ENCODE measurements at regions not wholly inside any gene's neighbourhood (a gene's known extent, or its start where the extent isn't known, plus 50 kb on each side); places are given as distances from the start of the nearest gene placed in this dataset.

DNA sequence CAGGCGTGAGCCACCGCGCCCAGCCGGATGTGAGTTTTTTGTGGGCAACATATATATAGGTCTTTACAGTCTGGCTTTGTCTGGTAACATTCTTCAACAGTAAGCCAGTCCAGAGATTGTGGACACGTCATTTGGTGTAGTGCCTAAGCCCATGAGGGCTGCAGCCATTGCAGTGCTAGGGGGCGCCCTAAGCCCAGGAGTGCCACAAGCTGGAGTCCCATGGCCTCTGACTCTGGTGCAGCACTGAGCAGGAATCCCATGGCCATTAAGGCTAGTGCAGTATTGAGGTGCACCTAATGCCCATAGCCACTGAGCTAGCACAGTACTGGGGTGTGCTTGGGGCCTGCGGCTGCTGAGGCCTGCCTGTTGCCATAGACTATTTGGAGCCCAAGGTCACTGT, 136.4 kb upstream of the NDN start:
- 60 to 64% methylated on average over 7 of the region's 7 CpGs for WGBS, 2 donors
- Histone ChIP-seq H3K27ac (ENCODE audit: low read depth in 1 of 2, low read length in 2 of 2) (no peak overlapping the region), H3K9me3 (ENCODE audit: control insufficient read depth, low read length) (no peaks in the 10 kb centered on the region), H3K4me1 (ENCODE audit: control insufficient read depth in 1 of 2, insufficient read depth in 2 of 2, low read length in 2 of 2) (no peaks in the 10 kb centered on the region), H3K36me3 (ENCODE audit: control insufficient read depth in 1 of 2, insufficient read depth in 2 of 2, low read length in 1 of 2) (no peaks in the 10 kb centered on the region), H3K27me3 (ENCODE audit: control insufficient read depth in 1 of 2, insufficient read depth in 2 of 2, low read length in 1 of 2) (no peaks in the 10 kb centered on the region), H3K4me3 (ENCODE audit: low read length in 2 of 2) (no peak overlapping the region)
- DNase-seq (no peak), ATAC-seq (ENCODE audit: low FRiP score) (no peak)
- intact Hi-C loops (cut with DNase I), result no loop called here

DNA sequence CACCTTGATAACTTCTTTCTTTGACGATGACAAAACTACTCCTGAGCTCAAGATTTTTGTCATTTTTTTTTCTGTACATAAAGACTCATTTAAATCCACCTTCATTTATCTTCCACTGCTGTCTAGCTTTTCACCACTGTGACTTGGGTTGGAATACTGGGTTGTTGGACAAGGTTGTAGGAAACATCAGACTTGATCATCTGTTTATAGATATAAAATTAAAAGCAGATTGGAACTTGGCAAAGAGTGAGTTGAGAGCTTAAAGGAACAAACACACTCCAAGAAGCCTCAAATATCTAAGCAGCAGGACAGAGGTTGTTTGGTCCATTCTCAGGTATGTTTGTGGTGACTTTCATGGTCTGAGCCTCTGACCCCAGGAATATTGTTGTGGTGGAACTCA, 141.7 kb upstream of the NDN start:
- Histone ChIP-seq H3K27ac (ENCODE audit: low read depth in 1 of 2, low read length in 2 of 2) (no peak overlapping the region), H3K36me3 (ENCODE audit: control insufficient read depth in 1 of 2, insufficient read depth in 2 of 2, low read length in 1 of 2) (no peaks in the 10 kb centered on the region), H3K9me3 (ENCODE audit: control insufficient read depth, low read length) (no peaks in the 10 kb centered on the region), H3K4me3 (ENCODE audit: low read length in 2 of 2) (no peak overlapping the region), H3K4me1 (ENCODE audit: control insufficient read depth in 1 of 2, insufficient read depth in 2 of 2, low read length in 2 of 2) (no peaks in the 10 kb centered on the region), H3K27me3 (ENCODE audit: control insufficient read depth in 1 of 2, insufficient read depth in 2 of 2, low read length in 1 of 2) (no peaks in the 10 kb centered on the region)
- no peak for DNase-seq
- ATAC-seq (ENCODE audit: low FRiP score), result no peak
- WGBS, 2 donors, result 53 to 56% methylated on average over 1 of the region's 1 CpG
- intact Hi-C loops (cut with DNase I), result no loop called here

DNA sequence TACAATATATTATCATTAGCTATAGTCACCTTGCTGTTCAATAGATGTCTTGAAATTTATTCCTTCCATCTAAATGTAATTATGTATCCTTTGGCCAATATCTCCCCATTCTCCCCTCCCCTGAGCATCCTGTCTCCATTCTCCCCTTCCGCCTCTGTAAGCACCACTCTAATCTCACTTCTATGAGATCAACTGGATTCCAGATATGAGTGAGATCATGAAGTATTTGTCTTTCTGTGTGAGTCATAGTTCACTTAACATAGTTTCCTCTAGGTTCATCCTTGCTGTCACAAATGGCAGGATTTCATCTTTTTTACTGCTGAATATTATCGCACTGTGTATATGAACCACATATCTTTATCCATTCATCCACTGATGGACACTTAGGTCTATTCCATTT, 148.8 kb upstream of the NDN start:
- no peak overlapping the region for H3K27ac ChIP-seq (ENCODE audit: low read depth in 1 of 2, low read length in 2 of 2)
- intact Hi-C loops (cut with DNase I), result no loop called here
- no peaks in the 10 kb centered on the region for H3K4me1 ChIP-seq (ENCODE audit: control insufficient read depth in 1 of 2, insufficient read depth in 2 of 2, low read length in 2 of 2)
- no peaks in the 10 kb centered on the region for H3K36me3 ChIP-seq (ENCODE audit: control insufficient read depth in 1 of 2, insufficient read depth in 2 of 2, low read length in 1 of 2)
- no peak for ATAC-seq (ENCODE audit: low FRiP score)
- H3K9me3 ChIP-seq (ENCODE audit: control insufficient read depth, low read length), result no peaks in the 10 kb centered on the region
- 80 to 81% methylated on average over 2 of the region's 2 CpGs for WGBS, 2 donors
- no peaks in the 10 kb centered on the region for H3K27me3 ChIP-seq (ENCODE audit: control insufficient read depth in 1 of 2, insufficient read depth in 2 of 2, low read length in 1 of 2)
- no peak overlapping the region for H3K4me3 ChIP-seq (ENCODE audit: low read length in 2 of 2)
- DNase-seq, result no peak

DNA sequence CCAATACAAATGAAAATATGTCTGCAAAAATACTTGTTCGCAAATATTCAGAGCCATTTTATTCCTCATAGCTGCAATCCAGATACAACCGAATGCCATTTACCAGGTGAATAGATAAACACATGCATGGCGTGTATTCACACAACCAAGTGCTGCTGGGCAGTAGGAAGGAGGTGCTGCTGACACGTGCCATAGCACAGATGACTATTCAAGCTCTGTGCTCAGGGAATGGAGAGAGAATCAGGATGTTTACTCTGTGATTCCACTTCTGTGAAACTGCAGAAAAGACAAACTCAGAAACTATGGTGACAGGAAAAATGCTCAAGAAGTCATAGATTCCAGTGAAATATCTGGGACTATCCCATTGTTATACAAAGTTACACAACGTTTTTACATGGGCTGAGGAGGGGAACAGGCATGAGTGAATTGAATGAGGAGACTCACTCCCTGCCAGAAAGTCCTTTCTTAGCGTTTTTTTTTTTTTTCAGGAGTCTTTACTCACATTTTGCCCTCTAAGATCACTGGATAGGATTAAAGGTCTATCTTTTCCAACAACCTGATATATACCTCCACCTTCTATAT, 152.9 kb upstream of the NDN start:
- no peak overlapping the region for H3K27ac ChIP-seq (ENCODE audit: low read depth in 1 of 2, low read length in 2 of 2)
- H3K36me3 ChIP-seq (ENCODE audit: control insufficient read depth in 1 of 2, insufficient read depth in 2 of 2, low read length in 1 of 2), result no peaks in the 10 kb centered on the region
- H3K27me3 ChIP-seq (ENCODE audit: control insufficient read depth in 1 of 2, insufficient read depth in 2 of 2, low read length in 1 of 2), result no peaks in the 10 kb centered on the region
- ATAC-seq (ENCODE audit: low FRiP score), result no peak
- no peak for DNase-seq
- intact Hi-C loops (cut with DNase I), result no loop called here
- no peaks in the 10 kb centered on the region for H3K4me1 ChIP-seq (ENCODE audit: control insufficient read depth in 1 of 2, insufficient read depth in 2 of 2, low read length in 2 of 2)
- H3K4me3 ChIP-seq (ENCODE audit: low read length in 2 of 2), result no peak overlapping the region
- H3K9me3 ChIP-seq (ENCODE audit: control insufficient read depth, low read length), result no peaks in the 10 kb centered on the region
- WGBS, 2 donors, result 46 to 47% methylated on average over 6 of the region's 6 CpGs

DNA sequence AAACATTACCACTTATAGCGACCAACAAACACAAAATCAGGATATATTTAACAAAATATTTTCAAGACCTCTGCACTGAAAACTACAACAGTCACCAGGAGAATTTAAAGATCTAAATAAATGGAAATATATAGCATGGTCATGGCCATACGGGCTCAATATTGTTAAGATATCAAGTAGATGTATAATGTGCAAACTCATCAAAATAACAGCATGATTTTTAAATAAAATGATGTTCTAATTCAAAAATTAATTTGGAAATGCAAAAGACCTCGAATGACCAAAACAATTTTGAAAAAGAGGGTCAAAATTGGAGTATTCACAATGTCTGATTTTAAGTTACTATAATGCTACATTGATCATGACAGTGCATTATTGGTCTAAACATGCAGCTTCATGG, 159.1 kb upstream of the NDN start:
- intact Hi-C loops (cut with DNase I), result no loop called here
- peaks cover 2% of the 10 kb centered on the region for H3K9me3 ChIP-seq (ENCODE audit: control insufficient read depth, low read length)
- H3K27me3 ChIP-seq (ENCODE audit: control insufficient read depth in 1 of 2, insufficient read depth in 2 of 2, low read length in 1 of 2), result no peaks in the 10 kb centered on the region
- no peak for ATAC-seq (ENCODE audit: low FRiP score)
- no peaks in the 10 kb centered on the region for H3K4me1 ChIP-seq (ENCODE audit: control insufficient read depth in 1 of 2, insufficient read depth in 2 of 2, low read length in 2 of 2)
- no peaks in the 10 kb centered on the region for H3K36me3 ChIP-seq (ENCODE audit: control insufficient read depth in 1 of 2, insufficient read depth in 2 of 2, low read length in 1 of 2)
- H3K27ac ChIP-seq (ENCODE audit: low read depth in 1 of 2, low read length in 2 of 2), result no peak overlapping the region
- H3K4me3 ChIP-seq (ENCODE audit: low read length in 2 of 2), result no peak overlapping the region
- 34 to 37% methylated on average over 3 of the region's 3 CpGs for WGBS, 2 donors
- no peak for DNase-seq

DNA sequence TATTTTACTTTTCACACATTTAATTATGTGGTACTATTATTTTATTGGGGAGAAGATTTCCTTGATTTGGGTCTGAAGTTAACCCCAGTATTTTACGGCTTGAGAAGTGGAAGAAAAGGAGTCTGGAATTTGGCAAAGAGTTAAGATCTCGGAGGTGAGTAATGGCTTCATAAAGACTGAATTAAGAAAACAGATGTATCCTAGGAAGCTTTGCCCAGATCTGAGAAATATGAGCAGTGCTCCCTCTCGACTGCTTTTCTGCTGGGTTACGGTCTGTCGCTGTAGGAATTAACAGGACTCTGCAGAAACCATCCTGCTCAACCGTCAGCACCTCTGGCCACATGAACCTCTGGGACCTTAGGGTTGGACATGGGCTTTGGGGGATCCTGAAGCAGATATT, 163.6 kb upstream of the NDN start:
- Histone ChIP-seq H3K4me3 (ENCODE audit: low read length in 2 of 2) (no peak overlapping the region), H3K36me3 (ENCODE audit: control insufficient read depth in 1 of 2, insufficient read depth in 2 of 2, low read length in 1 of 2) (no peaks in the 10 kb centered on the region), H3K27me3 (ENCODE audit: control insufficient read depth in 1 of 2, insufficient read depth in 2 of 2, low read length in 1 of 2) (no peaks in the 10 kb centered on the region), H3K27ac (ENCODE audit: low read depth in 1 of 2, low read length in 2 of 2) (no peak overlapping the region), H3K9me3 (ENCODE audit: control insufficient read depth, low read length) (no peaks in the 10 kb centered on the region), H3K4me1 (ENCODE audit: control insufficient read depth in 1 of 2, insufficient read depth in 2 of 2, low read length in 2 of 2) (no peaks in the 10 kb centered on the region)
- no peak for ATAC-seq (ENCODE audit: low FRiP score)
- intact Hi-C loops (cut with DNase I), result no loop called here
- WGBS, 2 donors, result 48 to 63% methylated on average over 6 of the region's 6 CpGs
- no peak for DNase-seq

DNA sequence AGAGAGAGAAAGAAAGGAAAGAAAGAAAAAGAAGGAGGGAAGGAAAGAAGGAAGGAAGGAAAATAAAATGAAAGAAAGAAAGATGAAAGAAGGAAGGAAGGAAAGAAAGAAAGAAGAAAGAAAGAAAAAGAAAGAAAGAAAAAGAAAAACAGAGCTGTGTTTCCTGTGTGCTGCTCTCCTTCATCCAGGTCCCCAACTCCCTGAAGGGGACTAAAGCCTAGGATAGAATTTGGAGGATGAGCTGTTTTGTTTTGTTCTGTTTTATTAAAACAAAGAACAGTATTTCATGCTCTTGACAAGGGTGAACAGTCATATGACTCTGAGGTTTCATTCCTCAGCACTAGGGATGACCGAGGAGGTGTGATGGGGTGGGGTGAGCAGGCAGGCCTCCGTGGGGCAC, 164.8 kb upstream of the NDN start:
- H3K9me3 ChIP-seq (ENCODE audit: control insufficient read depth, low read length), result no peaks in the 10 kb centered on the region
- ATAC-seq (ENCODE audit: low FRiP score) (no peak), DNase-seq (no peak)
- 32 to 44% methylated on average over 2 of the region's 2 CpGs for WGBS, 2 donors
- no peaks in the 10 kb centered on the region for H3K27me3 ChIP-seq (ENCODE audit: control insufficient read depth in 1 of 2, insufficient read depth in 2 of 2, low read length in 1 of 2)
- no peaks in the 10 kb centered on the region for H3K4me1 ChIP-seq (ENCODE audit: control insufficient read depth in 1 of 2, insufficient read depth in 2 of 2, low read length in 2 of 2)
- no peaks in the 10 kb centered on the region for H3K36me3 ChIP-seq (ENCODE audit: control insufficient read depth in 1 of 2, insufficient read depth in 2 of 2, low read length in 1 of 2)
- H3K4me3 ChIP-seq (ENCODE audit: low read length in 2 of 2), result no peak overlapping the region
- intact Hi-C loops (cut with DNase I), result no loop called here
- H3K27ac ChIP-seq (ENCODE audit: low read depth in 1 of 2, low read length in 2 of 2), result no peak overlapping the region

DNA sequence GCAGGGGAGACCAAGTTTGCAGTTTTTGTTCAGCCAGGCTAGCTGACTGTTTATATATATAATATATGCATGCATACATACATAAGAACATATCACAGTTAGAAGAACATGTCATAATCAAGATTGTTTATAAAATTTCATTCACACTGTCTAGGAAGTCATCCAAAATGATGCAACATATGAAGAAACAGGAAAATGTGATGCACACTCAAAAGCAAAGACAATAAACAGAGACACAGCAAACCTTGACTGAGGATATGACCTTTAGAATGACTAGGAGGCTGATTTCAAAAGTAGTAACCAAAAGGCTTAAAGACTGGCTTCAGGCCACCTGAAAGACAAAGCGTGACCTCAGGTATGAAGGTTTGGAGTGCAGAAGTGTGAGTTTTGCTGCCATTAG, 166.2 kb upstream of the NDN start:
- Histone ChIP-seq H3K27ac (ENCODE audit: low read depth in 1 of 2, low read length in 2 of 2) (no peak overlapping the region), H3K9me3 (ENCODE audit: control insufficient read depth, low read length) (no peaks in the 10 kb centered on the region), H3K27me3 (ENCODE audit: control insufficient read depth in 1 of 2, insufficient read depth in 2 of 2, low read length in 1 of 2) (no peaks in the 10 kb centered on the region), H3K4me1 (ENCODE audit: control insufficient read depth in 1 of 2, insufficient read depth in 2 of 2, low read length in 2 of 2) (no peaks in the 10 kb centered on the region), H3K4me3 (ENCODE audit: low read length in 2 of 2) (no peak overlapping the region), H3K36me3 (ENCODE audit: control insufficient read depth in 1 of 2, insufficient read depth in 2 of 2, low read length in 1 of 2) (no peaks in the 10 kb centered on the region)
- intact Hi-C loops (cut with DNase I), result no loop called here
- 69 to 74% methylated on average over 1 of the region's 1 CpG for WGBS, 2 donors
- no peak for ATAC-seq (ENCODE audit: low FRiP score)
- DNase-seq, result no peak

DNA sequence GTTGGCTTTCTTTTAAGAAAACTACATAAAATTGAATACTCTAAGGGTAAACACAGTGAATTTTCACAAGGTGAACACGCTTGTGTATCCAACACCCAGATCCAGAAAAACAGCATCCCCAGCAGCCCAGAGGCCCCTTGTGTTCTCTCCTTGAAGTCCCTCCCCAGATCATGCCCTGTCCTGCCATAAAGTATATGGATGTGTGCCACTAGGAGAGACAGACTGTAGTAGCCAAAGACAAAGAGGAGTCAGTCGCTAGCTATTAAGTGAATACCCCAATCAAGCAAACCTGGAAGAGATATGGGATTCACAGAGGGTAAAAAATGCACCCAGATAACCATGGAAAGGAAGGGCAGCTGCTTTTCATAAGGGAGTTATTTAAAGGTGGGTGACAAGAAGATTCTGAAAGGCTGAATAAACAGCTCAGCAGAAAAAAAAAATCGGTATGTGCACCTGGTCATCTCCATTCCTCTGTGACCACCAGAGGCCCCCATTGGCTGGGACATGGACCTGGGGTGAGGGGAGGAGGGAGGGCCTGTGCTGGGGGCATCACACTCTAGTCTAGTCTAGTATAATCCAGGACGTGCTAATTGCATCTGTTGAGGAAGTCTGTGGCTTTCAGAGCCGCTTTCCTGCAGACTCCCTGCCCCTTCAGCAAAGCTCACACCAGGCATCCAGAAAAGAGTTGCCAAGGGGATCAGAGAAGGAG, 167.3 kb upstream of the NDN start:
- Histone ChIP-seq H3K9me3 (ENCODE audit: control insufficient read depth, low read length) (no peaks in the 10 kb centered on the region), H3K27ac (ENCODE audit: low read depth in 1 of 2, low read length in 2 of 2) (no peak overlapping the region), H3K4me1 (ENCODE audit: control insufficient read depth in 1 of 2, insufficient read depth in 2 of 2, low read length in 2 of 2) (no peaks in the 10 kb centered on the region), H3K27me3 (ENCODE audit: control insufficient read depth in 1 of 2, insufficient read depth in 2 of 2, low read length in 1 of 2) (no peaks in the 10 kb centered on the region), H3K36me3 (ENCODE audit: control insufficient read depth in 1 of 2, insufficient read depth in 2 of 2, low read length in 1 of 2) (no peaks in the 10 kb centered on the region), H3K4me3 (ENCODE audit: low read length in 2 of 2) (no peak overlapping the region)
- WGBS, 2 donors, result 39 to 42% methylated on average over 5 of the region's 5 CpGs
- ATAC-seq (ENCODE audit: low FRiP score) (no peak), DNase-seq (no peak)
- intact Hi-C loops (cut with DNase I), result no loop called here

Measured in aorta (tissue), 5 donors.